ENCODE measurements at regions not wholly inside any gene's neighbourhood (a gene's known extent, or its start where the extent isn't known, plus 50 kb on each side); places are given as distances from the start of the nearest gene placed in this dataset.
"Not testable (repeated sequence)": the region's sequence is repeated elsewhere in the genome, so short reads cannot be mapped to it uniquely, and the experiment has no call there.

- not testable (repeated sequence) for H3K4me2 ChIP-seq (ENCODE audit: low read length); H3K27me3 ChIP-seq (ENCODE audit: control insufficient read depth, low read length); H3K9me3 ChIP-seq (ENCODE audit: control insufficient read depth, insufficient read depth, low read length); H4K20me1 ChIP-seq (ENCODE audit: control insufficient read depth, insufficient read depth, low read depth, low read length); H3K9me2 ChIP-seq (replicated peaks; ENCODE audit: control insufficient read depth, low read length); H3K79me2 ChIP-seq (ENCODE audit: control insufficient read depth, low read length); H3K36me3 ChIP-seq (ENCODE audit: control insufficient read depth, low read length); H3K4me1 ChIP-seq (ENCODE audit: control insufficient read depth, low read length); H3K4me3 ChIP-seq (ENCODE audit: low read length); H3F3A ChIP-seq (ENCODE audit: control insufficient read depth, insufficient read depth); H3K27ac ChIP-seq (ENCODE audit: low read depth, low read length)
These were observed 343.7 kb downstream of the NPIPA7 start for GRCh38 chr16:16722666-16723065.

- not testable (repeated sequence) for H3K27me3 ChIP-seq (ENCODE audit: control insufficient read depth, low read length); H3K4me3 ChIP-seq (ENCODE audit: low read length); H3K79me2 ChIP-seq (ENCODE audit: control insufficient read depth, low read length); H3K4me2 ChIP-seq (ENCODE audit: low read length); H3K27ac ChIP-seq (ENCODE audit: low read depth, low read length); H3K9me2 ChIP-seq (replicated peaks; ENCODE audit: control insufficient read depth, low read length); H3K36me3 ChIP-seq (ENCODE audit: control insufficient read depth, low read length); H3F3A ChIP-seq (ENCODE audit: control insufficient read depth, insufficient read depth); H3K4me1 ChIP-seq (ENCODE audit: control insufficient read depth, low read length); H3K9me3 ChIP-seq (ENCODE audit: control insufficient read depth, insufficient read depth, low read length); H4K20me1 ChIP-seq (ENCODE audit: control insufficient read depth, insufficient read depth, low read depth, low read length)
These were observed 345.0 kb downstream of the NPIPA7 start for GRCh38 chr16:16723819-16724519.

GRCh38 chr16:16727048-16727447 lies 348.1 kb downstream of the NPIPA7 start:
- not testable (repeated sequence) for H3K79me2 ChIP-seq (ENCODE audit: control insufficient read depth, low read length); H3K36me3 ChIP-seq (ENCODE audit: control insufficient read depth, low read length)

GRCh38 chr16:16742573-16742972 lies 363.6 kb downstream of the NPIPA7 start:
- not testable (repeated sequence) for H3F3A ChIP-seq (ENCODE audit: control insufficient read depth, insufficient read depth); H3K4me1 ChIP-seq (ENCODE audit: control insufficient read depth, low read length); H3K27ac ChIP-seq (ENCODE audit: low read depth, low read length); H3K79me2 ChIP-seq (ENCODE audit: control insufficient read depth, low read length); H3K27me3 ChIP-seq (ENCODE audit: control insufficient read depth, low read length); H3K4me2 ChIP-seq (ENCODE audit: low read length); H4K20me1 ChIP-seq (ENCODE audit: control insufficient read depth, insufficient read depth, low read depth, low read length); H3K4me3 ChIP-seq (ENCODE audit: low read length); H3K9me3 ChIP-seq (ENCODE audit: control insufficient read depth, insufficient read depth, low read length); H3K36me3 ChIP-seq (ENCODE audit: control insufficient read depth, low read length); H3K9me2 ChIP-seq (replicated peaks; ENCODE audit: control insufficient read depth, low read length)

More at GRCh38 chr16:16727048-16727447, 348.1 kb downstream of the NPIPA7 start:
- H3K4me3 ChIP-seq (ENCODE audit: low read length); H3K9me2 ChIP-seq (replicated peaks; ENCODE audit: control insufficient read depth, low read length); H4K20me1 ChIP-seq (ENCODE audit: control insufficient read depth, insufficient read depth, low read depth, low read length); H3K4me2 ChIP-seq (ENCODE audit: low read length); H3K27me3 ChIP-seq (ENCODE audit: control insufficient read depth, low read length); H3F3A ChIP-seq (ENCODE audit: control insufficient read depth, insufficient read depth); H3K27ac ChIP-seq (ENCODE audit: low read depth, low read length); H3K4me1 ChIP-seq (ENCODE audit: control insufficient read depth, low read length); H3K9me3 ChIP-seq (ENCODE audit: control insufficient read depth, insufficient read depth, low read length): not testable (repeated sequence)

- H3K27ac ChIP-seq (ENCODE audit: low read depth, low read length); H3K4me2 ChIP-seq (ENCODE audit: low read length); H3K27me3 ChIP-seq (ENCODE audit: control insufficient read depth, low read length); H4K20me1 ChIP-seq (ENCODE audit: control insufficient read depth, insufficient read depth, low read depth, low read length); H3K9me2 ChIP-seq (replicated peaks; ENCODE audit: control insufficient read depth, low read length); H3K36me3 ChIP-seq (ENCODE audit: control insufficient read depth, low read length); H3F3A ChIP-seq (ENCODE audit: control insufficient read depth, insufficient read depth); H3K4me1 ChIP-seq (ENCODE audit: control insufficient read depth, low read length); H3K4me3 ChIP-seq (ENCODE audit: low read length); H3K9me3 ChIP-seq (ENCODE audit: control insufficient read depth, insufficient read depth, low read length); H3K79me2 ChIP-seq (ENCODE audit: control insufficient read depth, low read length): not testable (repeated sequence)
These were observed 376.2 kb downstream of the NPIPA7 start for GRCh38 chr16:16754992-16755667.

- no peaks in the 10 kb centered on the region for H3K79me2 ChIP-seq (ENCODE audit: control insufficient read depth, low read length)
- no peaks in the 10 kb centered on the region for H3K9me2 ChIP-seq (replicated peaks; ENCODE audit: control insufficient read depth, low read length)
- TF ChIP-seq CTCF (IDR thresholded peaks at IDR 0.05; ENCODE audit: low read depth, low read length, poor library complexity, severe bottlenecking) (no peak), EZH2phosphoT487 (IDR thresholded peaks at IDR 0.05; ENCODE audit: borderline replicate concordance, low read length) (no peak)
- H3K27me3 ChIP-seq (ENCODE audit: control insufficient read depth, low read length): no peaks in the 10 kb centered on the region
- no peaks in the 10 kb centered on the region for H3F3A ChIP-seq (ENCODE audit: control insufficient read depth, insufficient read depth)
- no peaks in the 10 kb centered on the region for H4K20me1 ChIP-seq (ENCODE audit: control insufficient read depth, insufficient read depth, low read depth, low read length)
- no peaks in the 10 kb centered on the region for H3K9me3 ChIP-seq (ENCODE audit: control insufficient read depth, insufficient read depth, low read length)
- no peak overlapping the region for H3K4me2 ChIP-seq (ENCODE audit: low read length)
- no peaks in the 10 kb centered on the region for H3K4me1 ChIP-seq (ENCODE audit: control insufficient read depth, low read length)
- no peak overlapping the region for H3K27ac ChIP-seq (ENCODE audit: low read depth, low read length)
- no peak overlapping the region for H3K4me3 ChIP-seq (ENCODE audit: low read length)
- no peaks in the 10 kb centered on the region for H3K36me3 ChIP-seq (ENCODE audit: control insufficient read depth, low read length)
These were observed 384.5 kb downstream of the NPIPA7 start for GRCh38 chr16:16763449-16763848.

GRCh38 chr16:16770717-16771116 lies 391.8 kb downstream of the NPIPA7 start:
- not testable (repeated sequence) for H3K4me2 ChIP-seq (ENCODE audit: low read length); H4K20me1 ChIP-seq (ENCODE audit: control insufficient read depth, insufficient read depth, low read depth, low read length); H3K27ac ChIP-seq (ENCODE audit: low read depth, low read length); H3K36me3 ChIP-seq (ENCODE audit: control insufficient read depth, low read length); H3K9me2 ChIP-seq (replicated peaks; ENCODE audit: control insufficient read depth, low read length); H3F3A ChIP-seq (ENCODE audit: control insufficient read depth, insufficient read depth); H3K79me2 ChIP-seq (ENCODE audit: control insufficient read depth, low read length); H3K4me3 ChIP-seq (ENCODE audit: low read length); H3K27me3 ChIP-seq (ENCODE audit: control insufficient read depth, low read length); H3K9me3 ChIP-seq (ENCODE audit: control insufficient read depth, insufficient read depth, low read length); H3K4me1 ChIP-seq (ENCODE audit: control insufficient read depth, low read length)

All from DOHH2 (cell line).